Vagina (tissue), 2 donors: ENCODE measurements at regions not wholly inside any gene's neighbourhood (a gene's known extent, or its start where the extent isn't known, plus 50 kb on each side); places are given as distances from the start of the nearest gene placed in this dataset.

Experiments
- POLR2A ChIP-seq, 2 donors: fragments of 450-650 bp; IDR thresholded peaks; one replicate each; pipeline ENCODE4 v1.6.1; 2017; ENCODE audit warnings: antibody characterized with exemption in 2 of 2, mild to moderate bottlenecking in 2 of 2, moderate library complexity in 2 of 2
- POLR2AphosphoS5 ChIP-seq, 2 donors: sonication (generic); formaldehyde crosslinking; IDR thresholded peaks; one replicate each; pipeline ENCODE4 v1.9.0; 2017; ENCODE audit warnings: antibody characterized with exemption in 2 of 2, mild to moderate bottlenecking in 2 of 2, low read depth in 1 of 2; ENCODE audit not compliant: insufficient read depth in 1 of 2
- TF ChIP-seq, protein P1 (sequence below), 3 experiments: fragments of 450-650 bp in 2 of 3; fragments of 200-600 bp in 1 of 3; sonication (generic) in 1 of 3; IDR thresholded peaks; one replicate each; pipeline ENCODE4 v1.5.1; 2017 to 2019; ENCODE audit warnings: antibody characterized with exemption in 3 of 3, mild to moderate bottlenecking in 2 of 3, moderate library complexity in 2 of 3

DNA sequence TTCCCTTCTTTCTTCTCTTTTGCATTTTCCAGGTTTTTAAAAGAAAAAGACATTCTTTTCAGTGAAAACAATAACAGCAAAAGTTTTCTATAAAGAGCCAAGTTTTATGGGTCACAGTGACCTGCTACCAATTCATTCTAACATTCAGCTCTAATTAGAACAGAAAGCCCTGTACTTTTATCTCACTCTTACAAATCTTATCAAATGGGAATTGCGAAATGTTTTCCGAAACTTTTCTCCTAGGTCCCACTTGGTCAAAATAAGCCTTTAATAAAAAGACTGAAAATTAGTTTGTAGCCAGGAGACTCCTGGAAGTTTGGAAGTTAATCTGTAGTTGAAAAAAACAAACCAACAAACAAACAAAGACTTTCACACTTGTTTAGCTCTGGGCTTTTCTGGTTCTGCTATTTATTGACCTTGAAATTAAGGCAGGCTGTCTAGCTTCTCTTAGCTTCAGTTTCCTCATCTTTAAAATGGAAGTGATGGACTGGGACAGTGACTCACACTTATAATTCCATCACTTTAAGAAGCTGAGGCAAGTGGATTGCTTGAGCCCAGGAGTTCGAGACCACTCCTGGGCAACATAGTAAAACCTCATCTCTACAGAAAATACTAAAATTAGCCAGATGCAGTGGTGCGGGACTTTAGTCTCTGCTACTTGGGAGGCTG lies 613.5 kb upstream of the CDH4 start:
- TF ChIP-seq, protein P1, sequence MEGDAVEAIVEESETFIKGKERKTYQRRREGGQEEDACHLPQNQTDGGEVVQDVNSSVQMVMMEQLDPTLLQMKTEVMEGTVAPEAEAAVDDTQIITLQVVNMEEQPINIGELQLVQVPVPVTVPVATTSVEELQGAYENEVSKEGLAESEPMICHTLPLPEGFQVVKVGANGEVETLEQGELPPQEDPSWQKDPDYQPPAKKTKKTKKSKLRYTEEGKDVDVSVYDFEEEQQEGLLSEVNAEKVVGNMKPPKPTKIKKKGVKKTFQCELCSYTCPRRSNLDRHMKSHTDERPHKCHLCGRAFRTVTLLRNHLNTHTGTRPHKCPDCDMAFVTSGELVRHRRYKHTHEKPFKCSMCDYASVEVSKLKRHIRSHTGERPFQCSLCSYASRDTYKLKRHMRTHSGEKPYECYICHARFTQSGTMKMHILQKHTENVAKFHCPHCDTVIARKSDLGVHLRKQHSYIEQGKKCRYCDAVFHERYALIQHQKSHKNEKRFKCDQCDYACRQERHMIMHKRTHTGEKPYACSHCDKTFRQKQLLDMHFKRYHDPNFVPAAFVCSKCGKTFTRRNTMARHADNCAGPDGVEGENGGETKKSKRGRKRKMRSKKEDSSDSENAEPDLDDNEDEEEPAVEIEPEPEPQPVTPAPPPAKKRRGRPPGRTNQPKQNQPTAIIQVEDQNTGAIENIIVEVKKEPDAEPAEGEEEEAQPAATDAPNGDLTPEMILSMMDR (IDR thresholded peaks at IDR 0.05), result no peak
- TF ChIP-seq POLR2AphosphoS5 (IDR thresholded peaks at IDR 0.05; ENCODE audit: insufficient read depth in 1 of 2, low read depth in 1 of 2), result no peak
- TF ChIP-seq POLR2A (IDR thresholded peaks at IDR 0.05), result no peak
